ENCODE measurements at regions not wholly inside any gene's neighbourhood (a gene's known extent, or its start where the extent isn't known, plus 50 kb on each side); places are given as distances from the start of the nearest gene placed in this dataset.
"Not testable (repeated sequence)": the region's sequence is repeated elsewhere in the genome, so short reads cannot be mapped to it uniquely, and the experiment has no call there.

- no peak for DNase-seq
- no peaks in the 10 kb centered on the region for H3K36me3 ChIP-seq (ENCODE audit: control insufficient read depth in 1 of 2, insufficient read depth in 2 of 2, low read length in 1 of 2)
- WGBS, 2 donors, result 64 to 66% methylated on average over 2 of the region's 2 CpGs
These were observed 141.7 kb upstream of the DAAM1 start for GRCh38 chr14:59046746-59047145.

GRCh38 chr14:59055006-59055405, 133.5 kb upstream of the DAAM1 start:
- H3K4me1 ChIP-seq (ENCODE audit: control insufficient read depth in 1 of 2, insufficient read depth in 2 of 2, low read length in 2 of 2), result no peaks in the 10 kb centered on the region
- DNase-seq, result no peak
- H3K4me3 ChIP-seq (ENCODE audit: low read length in 2 of 2), result no peak overlapping the region
- no peaks in the 10 kb centered on the region for H3K27me3 ChIP-seq (ENCODE audit: control insufficient read depth in 1 of 2, insufficient read depth in 2 of 2, low read length in 1 of 2)
- H3K9me3 ChIP-seq (ENCODE audit: control insufficient read depth, low read length), result no peaks in the 10 kb centered on the region
- 31 to 57% methylated on average over 1 of the region's 1 CpG for WGBS, 2 donors
- intact Hi-C loops (cut with DNase I), result loop anchor here in 1 of 2 donors (2.0 to 10.0 kb wide), 2 partner anchors 420 to 554 kb away; partner anchors contain the start of gene DACT1
- no peak overlapping the region for H3K27ac ChIP-seq (ENCODE audit: low read depth in 1 of 2, low read length in 2 of 2)
- no peaks in the 10 kb centered on the region for H3K36me3 ChIP-seq (ENCODE audit: control insufficient read depth in 1 of 2, insufficient read depth in 2 of 2, low read length in 1 of 2)
- no peak for ATAC-seq (ENCODE audit: low FRiP score)

More at GRCh38 chr14:59046746-59047145, 141.7 kb upstream of the DAAM1 start:
- no peak for ATAC-seq (ENCODE audit: low FRiP score)
- intact Hi-C loops (cut with DNase I), result no loop called here
- Histone ChIP-seq H3K4me1 (ENCODE audit: control insufficient read depth in 1 of 2, insufficient read depth in 2 of 2, low read length in 2 of 2) (no peaks in the 10 kb centered on the region), H3K27me3 (ENCODE audit: control insufficient read depth in 1 of 2, insufficient read depth in 2 of 2, low read length in 1 of 2) (no peaks in the 10 kb centered on the region), H3K4me3 (ENCODE audit: low read length in 2 of 2) (no peak overlapping the region), H3K27ac (ENCODE audit: low read depth in 1 of 2, low read length in 2 of 2) (no peak overlapping the region), H3K9me3 (ENCODE audit: control insufficient read depth, low read length) (no peaks in the 10 kb centered on the region)

GRCh38 chr14:59055439-59056045, 132.9 kb upstream of the DAAM1 start:
- Histone ChIP-seq H3K9me3 (ENCODE audit: control insufficient read depth, low read length) (peaks cover 2% of the 10 kb centered on the region), H3K27ac (ENCODE audit: low read depth in 1 of 2, low read length in 2 of 2) (no peak overlapping the region), H3K4me1 (ENCODE audit: control insufficient read depth in 1 of 2, insufficient read depth in 2 of 2, low read length in 2 of 2) (no peaks in the 10 kb centered on the region), H3K36me3 (ENCODE audit: control insufficient read depth in 1 of 2, insufficient read depth in 2 of 2, low read length in 1 of 2) (no peaks in the 10 kb centered on the region), H3K27me3 (ENCODE audit: control insufficient read depth in 1 of 2, insufficient read depth in 2 of 2, low read length in 1 of 2) (no peaks in the 10 kb centered on the region), H3K4me3 (ENCODE audit: low read length in 2 of 2) (no peak overlapping the region)
- intact Hi-C loops (cut with DNase I), result loop anchor here in 1 of 2 donors (2.0 to 10.0 kb wide), 2 partner anchors 421 to 555 kb away; partner anchors contain the start of gene DACT1
- ATAC-seq (ENCODE audit: low FRiP score), result peak; percentile 78
- no peak for DNase-seq

DNA sequence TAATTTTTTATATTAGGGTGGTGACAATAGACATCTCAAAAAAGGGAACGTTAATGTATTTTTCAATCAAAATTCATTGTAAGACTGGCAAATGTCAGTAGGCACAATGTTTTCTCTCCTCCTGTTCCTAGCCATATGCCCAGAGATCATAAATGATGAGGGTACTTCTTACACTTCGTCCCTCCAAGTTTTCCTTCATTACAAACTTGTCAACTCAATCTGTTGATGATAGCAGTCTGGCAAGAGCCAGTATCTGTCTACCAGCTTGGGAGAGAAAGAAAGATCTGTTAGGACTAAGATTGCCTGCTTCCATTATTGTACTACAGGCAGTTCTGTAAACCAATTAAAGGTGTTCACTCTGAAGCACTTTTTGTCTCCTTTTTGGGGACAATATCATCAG, 130.9 kb upstream of the DAAM1 start:
- Histone ChIP-seq H3K36me3 (ENCODE audit: control insufficient read depth in 1 of 2, insufficient read depth in 2 of 2, low read length in 1 of 2) (no peaks in the 10 kb centered on the region), H3K4me3 (ENCODE audit: low read length in 2 of 2) (no peak overlapping the region), H3K9me3 (ENCODE audit: control insufficient read depth, low read length) (peaks cover 2% of the 10 kb centered on the region), H3K4me1 (ENCODE audit: control insufficient read depth in 1 of 2, insufficient read depth in 2 of 2, low read length in 2 of 2) (no peaks in the 10 kb centered on the region), H3K27me3 (ENCODE audit: control insufficient read depth in 1 of 2, insufficient read depth in 2 of 2, low read length in 1 of 2) (no peaks in the 10 kb centered on the region), H3K27ac (ENCODE audit: low read depth in 1 of 2, low read length in 2 of 2) (no peak overlapping the region)
- DNase-seq (no peak), ATAC-seq (ENCODE audit: low FRiP score) (no peak)
- intact Hi-C loops (cut with DNase I), result loop anchor here in 1 of 2 donors (10.0 kb wide), 1 partner anchor 423 kb away; the partner anchor contains the start of gene DACT1
- 35 to 41% methylated on average over 2 of the region's 2 CpGs for WGBS, 2 donors

- H3K4me1 ChIP-seq (ENCODE audit: control insufficient read depth in 1 of 2, insufficient read depth in 2 of 2, low read length in 2 of 2); H3K4me3 ChIP-seq (ENCODE audit: low read length in 2 of 2); H3K9me3 ChIP-seq (ENCODE audit: control insufficient read depth, low read length); DNase-seq; H3K36me3 ChIP-seq (ENCODE audit: control insufficient read depth in 1 of 2, insufficient read depth in 2 of 2, low read length in 1 of 2); H3K27me3 ChIP-seq (ENCODE audit: control insufficient read depth in 1 of 2, insufficient read depth in 2 of 2, low read length in 1 of 2); ATAC-seq (ENCODE audit: low FRiP score); H3K27ac ChIP-seq (ENCODE audit: low read depth in 1 of 2, low read length in 2 of 2): not testable (repeated sequence)
- WGBS, 2 donors, result 92 to 94% methylated on average over 15 to 29 of the region's 30 CpGs
- intact Hi-C loops (cut with DNase I), result loop anchor here in 1 of 2 donors (10.0 kb wide), 1 partner anchor 424 kb away; the partner anchor contains the start of gene DACT1
These were observed 129.7 kb upstream of the DAAM1 start for GRCh38 chr14:59058776-59059175.

DNA sequence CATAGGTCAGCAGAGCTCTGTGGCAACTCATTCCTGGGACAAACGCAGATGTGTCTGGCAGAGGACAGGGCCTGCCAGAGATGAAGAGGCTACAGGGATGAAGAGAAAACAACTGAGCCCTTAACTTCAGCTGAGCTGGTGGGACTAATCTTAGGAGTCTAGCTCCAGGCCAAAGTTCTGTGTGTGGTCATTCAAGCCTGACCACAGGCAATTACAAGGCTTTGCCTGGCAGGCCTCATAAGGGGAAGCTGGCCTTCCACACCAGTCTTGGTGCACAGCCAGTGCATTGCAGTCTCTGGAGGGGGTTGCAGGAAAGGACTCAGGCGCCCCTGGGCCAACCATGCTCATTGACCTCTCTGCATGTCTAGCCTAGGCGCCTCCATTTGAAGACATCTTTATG, 127.6 kb upstream of the DAAM1 start:
- DNase-seq (no peak), ATAC-seq (ENCODE audit: low FRiP score) (no peak)
- intact Hi-C loops (cut with DNase I), result no loop called here
- Histone ChIP-seq H3K27me3 (ENCODE audit: control insufficient read depth in 1 of 2, insufficient read depth in 2 of 2, low read length in 1 of 2) (no peaks in the 10 kb centered on the region), H3K9me3 (ENCODE audit: control insufficient read depth, low read length) (peaks cover 4% of the 10 kb centered on the region), H3K4me3 (ENCODE audit: low read length in 2 of 2) (no peak overlapping the region), H3K4me1 (ENCODE audit: control insufficient read depth in 1 of 2, insufficient read depth in 2 of 2, low read length in 2 of 2) (no peaks in the 10 kb centered on the region), H3K27ac (ENCODE audit: low read depth in 1 of 2, low read length in 2 of 2) (no peak overlapping the region), H3K36me3 (ENCODE audit: control insufficient read depth in 1 of 2, insufficient read depth in 2 of 2, low read length in 1 of 2) (no peaks in the 10 kb centered on the region)
- WGBS, 2 donors, result 85 to 93% methylated on average over 3 of the region's 3 CpGs

DNA sequence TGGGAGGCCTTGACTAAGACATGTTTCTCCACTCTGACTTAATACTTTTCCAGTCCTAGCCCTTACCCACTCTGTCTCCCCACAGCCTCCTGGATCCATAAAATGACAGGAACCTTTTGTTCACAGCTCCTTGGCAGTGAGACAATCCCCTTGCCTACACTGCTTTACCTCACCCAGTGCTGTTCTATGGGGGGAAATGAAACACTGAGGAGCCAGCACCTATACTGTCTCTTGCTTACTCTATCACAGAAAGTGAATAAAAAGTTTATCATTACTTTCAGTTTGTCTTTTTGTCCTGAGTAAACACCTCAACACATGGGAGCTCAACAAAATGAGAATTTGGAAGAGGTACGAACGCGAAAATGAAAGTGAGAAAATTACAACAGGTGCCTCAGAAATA, 127.2 kb upstream of the DAAM1 start:
- no peak overlapping the region for H3K4me3 ChIP-seq (ENCODE audit: low read length in 2 of 2)
- no peak overlapping the region for H3K27ac ChIP-seq (ENCODE audit: low read depth in 1 of 2, low read length in 2 of 2)
- WGBS, 2 donors, result 65 to 66% methylated on average over 3 of the region's 3 CpGs
- H3K27me3 ChIP-seq (ENCODE audit: control insufficient read depth in 1 of 2, insufficient read depth in 2 of 2, low read length in 1 of 2), result no peaks in the 10 kb centered on the region
- no peaks in the 10 kb centered on the region for H3K36me3 ChIP-seq (ENCODE audit: control insufficient read depth in 1 of 2, insufficient read depth in 2 of 2, low read length in 1 of 2)
- intact Hi-C loops (cut with DNase I), result no loop called here
- DNase-seq (no peak), ATAC-seq (ENCODE audit: low FRiP score) (no peak)
- peaks cover 4% of the 10 kb centered on the region for H3K9me3 ChIP-seq (ENCODE audit: control insufficient read depth, low read length)
- H3K4me1 ChIP-seq (ENCODE audit: control insufficient read depth in 1 of 2, insufficient read depth in 2 of 2, low read length in 2 of 2), result no peaks in the 10 kb centered on the region

GRCh38 chr14:59063259-59063658, 125.2 kb upstream of the DAAM1 start:
- Histone ChIP-seq H3K4me1 (ENCODE audit: control insufficient read depth in 1 of 2, insufficient read depth in 2 of 2, low read length in 2 of 2) (no peaks in the 10 kb centered on the region), H3K36me3 (ENCODE audit: control insufficient read depth in 1 of 2, insufficient read depth in 2 of 2, low read length in 1 of 2) (no peaks in the 10 kb centered on the region), H3K9me3 (ENCODE audit: control insufficient read depth, low read length) (peaks cover 4% of the 10 kb centered on the region), H3K27me3 (ENCODE audit: control insufficient read depth in 1 of 2, insufficient read depth in 2 of 2, low read length in 1 of 2) (no peaks in the 10 kb centered on the region), H3K4me3 (ENCODE audit: low read length in 2 of 2) (no peak overlapping the region), H3K27ac (ENCODE audit: low read depth in 1 of 2, low read length in 2 of 2) (no peak overlapping the region)
- no peak for DNase-seq
- intact Hi-C loops (cut with DNase I), result no loop called here
- 80 to 82% methylated on average over 2 of the region's 2 CpGs for WGBS, 2 donors
- no peak for ATAC-seq (ENCODE audit: low FRiP score)

- intact Hi-C loops (cut with DNase I), result no loop called here
- ATAC-seq (ENCODE audit: low FRiP score) (no peak), DNase-seq (no peak)
- H3K4me3 ChIP-seq (ENCODE audit: low read length in 2 of 2), result no peak overlapping the region
- 22 to 31% methylated on average over 4 of the region's 4 CpGs for WGBS, 2 donors
- no peaks in the 10 kb centered on the region for H3K27me3 ChIP-seq (ENCODE audit: control insufficient read depth in 1 of 2, insufficient read depth in 2 of 2, low read length in 1 of 2)
- H3K36me3 ChIP-seq (ENCODE audit: control insufficient read depth in 1 of 2, insufficient read depth in 2 of 2, low read length in 1 of 2), result no peaks in the 10 kb centered on the region
- no peaks in the 10 kb centered on the region for H3K4me1 ChIP-seq (ENCODE audit: control insufficient read depth in 1 of 2, insufficient read depth in 2 of 2, low read length in 2 of 2)
- peaks cover 2% of the 10 kb centered on the region for H3K9me3 ChIP-seq (ENCODE audit: control insufficient read depth, low read length)
- H3K27ac ChIP-seq (ENCODE audit: low read depth in 1 of 2, low read length in 2 of 2), result no peak overlapping the region
These were observed 121.2 kb upstream of the DAAM1 start for GRCh38 chr14:59067127-59067894.
